ENCODE measurements at regions not wholly inside any gene's neighbourhood (a gene's known extent, or its start where the extent isn't known, plus 50 kb on each side); places are given as distances from the start of the nearest gene placed in this dataset.

- Histone ChIP-seq H3K4me3 (ENCODE audit: low read depth, low read length) (no peak overlapping the region), H3K4me1 (ENCODE audit: control insufficient read depth, insufficient read depth, low read length, poor library complexity, severe bottlenecking) (no peaks in the 10 kb centered on the region), H3K36me3 (ENCODE audit: control insufficient read depth, insufficient read depth, low read length) (no peaks in the 10 kb centered on the region), H3K9me3 (ENCODE audit: control insufficient read depth in 2 of 2, low read length in 2 of 2) (peaks cover 0 to 9% of the 10 kb centered on the region in 2 experiments), H3K27ac (ENCODE audit: insufficient read depth, low read length, poor library complexity, severe bottlenecking) (no peak overlapping the region), H3K27me3 (ENCODE audit: control insufficient read depth, insufficient read depth, low read length) (no peaks in the 10 kb centered on the region)
- DNase-seq: no peak
- Mint-ChIP-seq H3K4me1 (no peaks in the 10 kb centered on the region), H3K27me3 (no peaks in the 10 kb centered on the region), H3K27ac (no peak overlapping the region), H3K9me3 (peaks cover 2 to 19% (median 5%) of the 10 kb centered on the region in 7 donors), H3K4me3 (no peak overlapping the region), H3K36me3 (no peaks in the 10 kb centered on the region)
- ATAC-seq (ENCODE audit: low read depth in 2 of 2): no peak
These were observed 452.7 kb upstream of the CNTN5 start for GRCh38 chr11:98568013-98568412.

GRCh38 chr11:98572941-98573340 is 447.8 kb upstream of the CNTN5 start:
- H3K27ac Mint-ChIP-seq: no peak overlapping the region

GRCh38 chr11:98587884-98588283 is 432.9 kb upstream of the CNTN5 start:
- Mint-ChIP-seq H3K27me3 (no peaks in the 10 kb centered on the region), H3K4me3 (no peak overlapping the region), H3K27ac (no peak overlapping the region), H3K9me3 (peaks cover 1 to 10% (median 3%) of the 10 kb centered on the region in 7 donors), H3K4me1 (no peaks in the 10 kb centered on the region), H3K36me3 (no peaks in the 10 kb centered on the region)
- ATAC-seq (ENCODE audit: low read depth in 2 of 2): no peak
- H3K4me3 ChIP-seq (ENCODE audit: low read depth, low read length): no peak overlapping the region
- no peaks in the 10 kb centered on the region for H3K36me3 ChIP-seq (ENCODE audit: control insufficient read depth, insufficient read depth, low read length)
- H3K27me3 ChIP-seq (ENCODE audit: control insufficient read depth, insufficient read depth, low read length): no peaks in the 10 kb centered on the region
- DNase-seq: no peak
- peaks cover 2 to 3% of the 10 kb centered on the region in 2 experiments for H3K9me3 ChIP-seq (ENCODE audit: control insufficient read depth in 2 of 2, low read length in 2 of 2)
- H3K4me1 ChIP-seq (ENCODE audit: control insufficient read depth, insufficient read depth, low read length, poor library complexity, severe bottlenecking): no peaks in the 10 kb centered on the region
- H3K27ac ChIP-seq (ENCODE audit: insufficient read depth, low read length, poor library complexity, severe bottlenecking): no peak overlapping the region

More at GRCh38 chr11:98572941-98573340, 447.8 kb upstream of the CNTN5 start:
- Histone ChIP-seq H3K27ac (ENCODE audit: insufficient read depth, low read length, poor library complexity, severe bottlenecking) (no peak overlapping the region), H3K27me3 (ENCODE audit: control insufficient read depth, insufficient read depth, low read length) (no peaks in the 10 kb centered on the region), H3K9me3 (ENCODE audit: control insufficient read depth in 2 of 2, low read length in 2 of 2) (peaks cover 0 to 5% of the 10 kb centered on the region in 2 experiments), H3K4me1 (ENCODE audit: control insufficient read depth, insufficient read depth, low read length, poor library complexity, severe bottlenecking) (no peaks in the 10 kb centered on the region), H3K4me3 (ENCODE audit: low read depth, low read length) (no peak overlapping the region), H3K36me3 (ENCODE audit: control insufficient read depth, insufficient read depth, low read length) (no peaks in the 10 kb centered on the region)
- no peak overlapping the region for H3K4me3 Mint-ChIP-seq
- no peaks in the 10 kb centered on the region for H3K36me3 Mint-ChIP-seq
- ATAC-seq (ENCODE audit: low read depth in 2 of 2) (no peak), DNase-seq (no peak)
- H3K27me3 Mint-ChIP-seq: no peaks in the 10 kb centered on the region
- H3K4me1 Mint-ChIP-seq: no peaks in the 10 kb centered on the region
- H3K9me3 Mint-ChIP-seq: peaks cover 0 to 26% (median 5%) of the 10 kb centered on the region in 7 donors

- no peak for DNase-seq
- peaks cover 2 to 3% of the 10 kb centered on the region in 2 experiments for H3K9me3 ChIP-seq (ENCODE audit: control insufficient read depth in 2 of 2, low read length in 2 of 2)
- Mint-ChIP-seq H3K4me3 (no peak overlapping the region), H3K36me3 (no peaks in the 10 kb centered on the region), H3K9me3 (peaks cover 0 to 11% (median 6%) of the 10 kb centered on the region in 7 donors), H3K4me1 (no peaks in the 10 kb centered on the region), H3K27ac (no peak overlapping the region), H3K27me3 (no peaks in the 10 kb centered on the region)
- ATAC-seq (ENCODE audit: low read depth in 2 of 2): no peak
- H3K4me1 ChIP-seq (ENCODE audit: control insufficient read depth, insufficient read depth, low read length, poor library complexity, severe bottlenecking): no peaks in the 10 kb centered on the region
- no peaks in the 10 kb centered on the region for H3K27me3 ChIP-seq (ENCODE audit: control insufficient read depth, insufficient read depth, low read length)
- H3K27ac ChIP-seq (ENCODE audit: insufficient read depth, low read length, poor library complexity, severe bottlenecking): no peak overlapping the region
- H3K4me3 ChIP-seq (ENCODE audit: low read depth, low read length): no peak overlapping the region
- H3K36me3 ChIP-seq (ENCODE audit: control insufficient read depth, insufficient read depth, low read length): no peaks in the 10 kb centered on the region
These were observed 430.8 kb upstream of the CNTN5 start for GRCh38 chr11:98589967-98590366.

- no peaks in the 10 kb centered on the region for H3K36me3 ChIP-seq (ENCODE audit: control insufficient read depth, insufficient read depth, low read length)
- Mint-ChIP-seq H3K4me3 (no peak overlapping the region), H3K27me3 (no peaks in the 10 kb centered on the region), H3K36me3 (no peaks in the 10 kb centered on the region), H3K9me3 (peaks cover 2 to 28% (median 10%) of the 10 kb centered on the region in 7 donors), H3K27ac (no peak overlapping the region), H3K4me1 (no peaks in the 10 kb centered on the region)
- peaks cover 0 to 11% of the 10 kb centered on the region in 2 experiments for H3K9me3 ChIP-seq (ENCODE audit: control insufficient read depth in 2 of 2, low read length in 2 of 2)
- no peaks in the 10 kb centered on the region for H3K4me1 ChIP-seq (ENCODE audit: control insufficient read depth, insufficient read depth, low read length, poor library complexity, severe bottlenecking)
- H3K27ac ChIP-seq (ENCODE audit: insufficient read depth, low read length, poor library complexity, severe bottlenecking): no peak overlapping the region
- ATAC-seq (ENCODE audit: low read depth in 2 of 2) (no peak), DNase-seq (no peak)
- H3K4me3 ChIP-seq (ENCODE audit: low read depth, low read length): no peak overlapping the region
- no peaks in the 10 kb centered on the region for H3K27me3 ChIP-seq (ENCODE audit: control insufficient read depth, insufficient read depth, low read length)
These were observed 420.6 kb upstream of the CNTN5 start for GRCh38 chr11:98600103-98600502.

- Histone ChIP-seq H3K4me1 (ENCODE audit: control insufficient read depth, insufficient read depth, low read length, poor library complexity, severe bottlenecking) (no peaks in the 10 kb centered on the region), H3K27ac (ENCODE audit: insufficient read depth, low read length, poor library complexity, severe bottlenecking) (no peak overlapping the region), H3K9me3 (ENCODE audit: control insufficient read depth in 2 of 2, low read length in 2 of 2) (peaks cover 0 to 11% of the 10 kb centered on the region in 2 experiments), H3K4me3 (ENCODE audit: low read depth, low read length) (no peak overlapping the region), H3K27me3 (ENCODE audit: control insufficient read depth, insufficient read depth, low read length) (no peaks in the 10 kb centered on the region), H3K36me3 (ENCODE audit: control insufficient read depth, insufficient read depth, low read length) (no peaks in the 10 kb centered on the region)
- no peak for DNase-seq
- Mint-ChIP-seq H3K9me3 (peaks cover 2 to 26% (median 10%) of the 10 kb centered on the region in 7 donors), H3K27ac (no peak overlapping the region), H3K4me3 (peak overlapping the region in 1 of 4 donors; percentile 43), H3K36me3 (no peaks in the 10 kb centered on the region), H3K27me3 (no peaks in the 10 kb centered on the region), H3K4me1 (no peaks in the 10 kb centered on the region)
- no peak for ATAC-seq (ENCODE audit: low read depth in 2 of 2)
These were observed 419.7 kb upstream of the CNTN5 start for GRCh38 chr11:98600786-98601773.

- H3K27ac Mint-ChIP-seq: no peak overlapping the region
- Histone ChIP-seq H3K9me3 (ENCODE audit: control insufficient read depth in 2 of 2, low read length in 2 of 2) (peaks cover 4 to 10% of the 10 kb centered on the region in 2 experiments), H3K27me3 (ENCODE audit: control insufficient read depth, insufficient read depth, low read length) (no peaks in the 10 kb centered on the region), H3K36me3 (ENCODE audit: control insufficient read depth, insufficient read depth, low read length) (no peaks in the 10 kb centered on the region), H3K4me1 (ENCODE audit: control insufficient read depth, insufficient read depth, low read length, poor library complexity, severe bottlenecking) (no peaks in the 10 kb centered on the region), H3K4me3 (ENCODE audit: low read depth, low read length) (no peak overlapping the region), H3K27ac (ENCODE audit: insufficient read depth, low read length, poor library complexity, severe bottlenecking) (no peak overlapping the region)
- peaks cover 3 to 19% (median 9%) of the 10 kb centered on the region in 7 donors for H3K9me3 Mint-ChIP-seq
- no peak overlapping the region for H3K4me3 Mint-ChIP-seq
- H3K36me3 Mint-ChIP-seq: no peaks in the 10 kb centered on the region
- peaks cover 0 to 7% (median 0%) of the 10 kb centered on the region in 4 donors for H3K4me1 Mint-ChIP-seq
- no peaks in the 10 kb centered on the region for H3K27me3 Mint-ChIP-seq
- no peak for ATAC-seq (ENCODE audit: low read depth in 2 of 2)
- no peak for DNase-seq
These were observed 404.6 kb upstream of the CNTN5 start for GRCh38 chr11:98616098-98616655.
